ENCODE measurements at regions not wholly inside any gene's neighbourhood (a gene's known extent, or its start where the extent isn't known, plus 50 kb on each side); places are given as distances from the start of the nearest gene placed in this dataset.
"Not testable (repeated sequence)": the region's sequence is repeated elsewhere in the genome, so short reads cannot be mapped to it uniquely, and the experiment has no call there.

GRCh38 chr3:27046351-27046750 is 322.8 kb downstream of the NEK10 start:
- CTCF ChIA-PET: no interaction called here
- TF ChIP-seq, protein P1, sequence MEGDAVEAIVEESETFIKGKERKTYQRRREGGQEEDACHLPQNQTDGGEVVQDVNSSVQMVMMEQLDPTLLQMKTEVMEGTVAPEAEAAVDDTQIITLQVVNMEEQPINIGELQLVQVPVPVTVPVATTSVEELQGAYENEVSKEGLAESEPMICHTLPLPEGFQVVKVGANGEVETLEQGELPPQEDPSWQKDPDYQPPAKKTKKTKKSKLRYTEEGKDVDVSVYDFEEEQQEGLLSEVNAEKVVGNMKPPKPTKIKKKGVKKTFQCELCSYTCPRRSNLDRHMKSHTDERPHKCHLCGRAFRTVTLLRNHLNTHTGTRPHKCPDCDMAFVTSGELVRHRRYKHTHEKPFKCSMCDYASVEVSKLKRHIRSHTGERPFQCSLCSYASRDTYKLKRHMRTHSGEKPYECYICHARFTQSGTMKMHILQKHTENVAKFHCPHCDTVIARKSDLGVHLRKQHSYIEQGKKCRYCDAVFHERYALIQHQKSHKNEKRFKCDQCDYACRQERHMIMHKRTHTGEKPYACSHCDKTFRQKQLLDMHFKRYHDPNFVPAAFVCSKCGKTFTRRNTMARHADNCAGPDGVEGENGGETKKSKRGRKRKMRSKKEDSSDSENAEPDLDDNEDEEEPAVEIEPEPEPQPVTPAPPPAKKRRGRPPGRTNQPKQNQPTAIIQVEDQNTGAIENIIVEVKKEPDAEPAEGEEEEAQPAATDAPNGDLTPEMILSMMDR (IDR thresholded peaks at IDR 0.05; ENCODE audit: control extremely low read depth, extremely low read depth, low read depth, missing control alignments): no peak
- DNase-seq (ENCODE audit: extremely low spot score): no peak
- POLR2A ChIA-PET: no interaction called here

- DNase-seq (ENCODE audit: extremely low spot score): no peak
- TF ChIP-seq, protein P1 (IDR thresholded peaks at IDR 0.05; ENCODE audit: control extremely low read depth, extremely low read depth, low read depth, missing control alignments): no peak
- ChIA-PET CTCF (interaction anchor here (1.5 kb wide), 1 partner anchor 178 kb away, joined by 3 read pairs; no protein-coding TSS in a partner anchor), POLR2A (no interaction called here)
These were observed 319.4 kb downstream of the NEK10 start for GRCh38 chr3:27049792-27050191.

DNA sequence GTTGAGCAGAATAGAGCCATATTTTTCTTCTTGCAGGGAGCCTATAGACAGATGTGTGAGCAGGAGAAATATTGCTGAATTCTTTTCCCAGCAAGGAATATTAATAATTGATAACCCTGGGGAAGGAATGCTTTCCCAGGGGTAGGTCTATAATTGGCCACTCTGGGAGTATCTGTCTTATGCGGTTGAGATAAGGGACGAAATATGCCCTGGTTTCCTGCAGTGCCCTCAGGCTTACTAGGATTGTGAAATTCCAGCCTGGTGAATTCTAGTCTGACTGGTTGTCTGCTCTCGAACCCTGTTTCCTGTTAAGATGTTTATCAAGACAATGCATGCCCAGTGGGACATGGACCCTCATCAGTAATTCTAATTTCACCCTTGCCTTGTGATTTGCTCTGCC is 317.7 kb downstream of the NEK10 start:
- CTCF ChIA-PET: interaction anchor here (1.5 kb wide), 1 partner anchor 180 kb away, joined by 3 read pairs; no protein-coding TSS in a partner anchor
- POLR2A ChIA-PET; DNase-seq (ENCODE audit: extremely low spot score): not testable (repeated sequence)

- TF ChIP-seq, protein P1 (IDR thresholded peaks at IDR 0.05; ENCODE audit: control extremely low read depth, extremely low read depth, low read depth, missing control alignments): no peak
- ChIA-PET CTCF (no interaction called here), POLR2A (no interaction called here)
- DNase-seq (ENCODE audit: extremely low spot score): no peak
These were observed 312.9 kb downstream of the NEK10 start for GRCh38 chr3:27056326-27056725.

DNA sequence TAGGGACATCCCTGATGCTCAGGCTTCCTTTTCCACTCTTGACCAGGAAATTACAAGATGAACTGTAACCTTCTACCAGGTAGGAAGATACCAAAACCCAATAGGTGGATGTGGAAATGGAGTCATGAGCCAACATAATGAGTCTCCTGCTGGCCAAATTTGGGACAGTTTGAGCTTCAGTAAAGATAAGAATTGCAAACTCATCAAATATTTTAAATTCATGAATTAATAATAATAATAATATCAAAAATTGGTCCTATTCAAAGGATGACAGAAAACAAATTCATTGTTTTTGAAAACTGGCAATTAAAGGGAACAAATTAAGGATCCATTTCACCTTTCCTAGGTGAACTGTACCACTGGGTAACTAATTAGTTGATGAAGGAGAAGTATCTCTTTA is 309.7 kb downstream of the NEK10 start:
- CTCF ChIA-PET: interaction anchor here (1.1 kb wide), 1 partner anchor 12 kb away, joined by 3 read pairs; no protein-coding TSS in a partner anchor
- DNase-seq (ENCODE audit: extremely low spot score): no peak
- POLR2A ChIA-PET: no interaction called here
- TF ChIP-seq, protein P1 (IDR thresholded peaks at IDR 0.05; ENCODE audit: control extremely low read depth, extremely low read depth, low read depth, missing control alignments): no peak

Measured in GM10248 (cell line).